Stimulated activated CD8-positive, alpha-beta memory T cell treated with anti-CD3 and anti-CD28 coated beads, Interleukin-15, amount 100 ng/mL, for 4 hours (primary cell): ENCODE measurements at regions not wholly inside any gene's neighbourhood (a gene's known extent, or its start where the extent isn't known, plus 50 kb on each side); places are given as distances from the start of the nearest gene placed in this dataset.
"Not testable (repeated sequence)": the region's sequence is repeated elsewhere in the genome, so short reads cannot be mapped to it uniquely, and the experiment has no call there.

ENCODE experiments used
- DNase-seq, 2 donors: peaks; one replicate each; pipeline ENCODE4 v3.0.0-alpha.2; 2020; ENCODE audit warnings: low read depth in 2 of 2

GRCh38 chr2:194550702-194551101 is 1106.3 kb upstream of the SLC39A10 start:
- no peak for DNase-seq

- DNase-seq = no peak
Observed at GRCh38 chr2:194549387-194549786, 1107.6 kb upstream of the SLC39A10 start.

- no peak for DNase-seq
Observed at GRCh38 chr2:194545978-194546377, 1111.0 kb upstream of the SLC39A10 start.

- no peak for DNase-seq
Observed at GRCh38 chr2:194539425-194539824, 1117.6 kb upstream of the SLC39A10 start.

- DNase-seq = no peak
Observed at GRCh38 chr2:194526121-194526520, 1130.9 kb upstream of the SLC39A10 start.

- DNase-seq = no peak
Observed at GRCh38 chr2:194514281-194514680, 1142.7 kb upstream of the SLC39A10 start.

- not testable (repeated sequence) for DNase-seq
Observed at GRCh38 chr2:194511070-194511469, 1146.0 kb upstream of the SLC39A10 start.

GRCh38 chr2:194504876-194505275 is 1152.2 kb upstream of the SLC39A10 start:
- not testable (repeated sequence) for DNase-seq

- DNase-seq = no peak
Observed at GRCh38 chr2:194495046-194495445, 1162.0 kb upstream of the SLC39A10 start.

GRCh38 chr2:194494401-194494800 is 1162.6 kb upstream of the SLC39A10 start:
- DNase-seq = no peak

- no peak for DNase-seq
Observed at GRCh38 chr2:194491409-194492115, 1165.5 kb upstream of the SLC39A10 start.

- no peak for DNase-seq
Observed at GRCh38 chr2:194486326-194486725, 1170.7 kb upstream of the SLC39A10 start.

- DNase-seq = no peak
Observed at GRCh38 chr2:194483041-194483440, 1174.0 kb upstream of the SLC39A10 start.

GRCh38 chr2:194465641-194466040 is 1191.4 kb upstream of the SLC39A10 start:
- DNase-seq = no peak

GRCh38 chr2:194464964-194465638 is 1191.9 kb upstream of the SLC39A10 start:
- DNase-seq = no peak

- not testable (repeated sequence) for DNase-seq
Observed at GRCh38 chr2:194462883-194463282, 1194.1 kb upstream of the SLC39A10 start.

- no peak for DNase-seq
Observed at GRCh38 chr2:194455358-194455757, 1201.7 kb upstream of the SLC39A10 start.

GRCh38 chr2:194452504-194452903 is 1204.5 kb upstream of the SLC39A10 start:
- DNase-seq = no peak

- DNase-seq = no peak
Observed at GRCh38 chr2:194445226-194445625, 1211.8 kb upstream of the SLC39A10 start.

- DNase-seq = no peak
Observed at GRCh38 chr2:194443926-194444325, 1213.1 kb upstream of the SLC39A10 start.

- no peak for DNase-seq
Observed at GRCh38 chr2:194424683-194425209, 1232.3 kb upstream of the SLC39A10 start.

GRCh38 chr2:194411221-194411620 is 1245.8 kb upstream of the SLC39A10 start:
- no peak for DNase-seq

- DNase-seq = no peak
Observed at GRCh38 chr2:194395818-194396217, 1261.2 kb upstream of the SLC39A10 start.
